Neuronal stem cell (in vitro differentiated cells): ENCODE measurements at regions not wholly inside any gene's neighbourhood (a gene's known extent, or its start where the extent isn't known, plus 50 kb on each side); places are given as distances from the start of the nearest gene placed in this dataset.

Experiments used
- DNase-seq: peaks from one replicate; pipeline ENCODE4 v3.0.0-alpha.2; 2013; ENCODE audit warnings: low spot score
- H2AFZ ChIP-seq: one replicate; pipeline ENCODE4 v1.6.1; 2013; ENCODE audit warnings: mild to moderate bottlenecking, low read length, inconsistent platforms
- H2AK5ac ChIP-seq: 2 replicates; pipeline ENCODE4 v1.6.1; 2013; ENCODE audit warnings: low read depth, mild to moderate bottlenecking, inconsistent platforms, low read length, moderate library complexity, mixed read lengths
- H2BK120ac ChIP-seq: 2 replicates; pipeline ENCODE4 v1.6.1; 2013; ENCODE audit warnings: low read depth, mild to moderate bottlenecking, inconsistent platforms, low read length, moderate library complexity, mixed read lengths
- H2BK12ac ChIP-seq: one replicate; pipeline ENCODE4 v1.6.1; 2013; ENCODE audit warnings: low read length, inconsistent platforms
- H2BK15ac ChIP-seq: 2 replicates; pipeline ENCODE4 v1.6.1; 2013; ENCODE audit warnings: mild to moderate bottlenecking, low read length, inconsistent platforms, mixed read lengths
- H2BK5ac ChIP-seq: one replicate; pipeline ENCODE4 v1.6.1; 2013; ENCODE audit warnings: inconsistent platforms, mild to moderate bottlenecking, low read length, moderate library complexity
- H3K14ac ChIP-seq: one replicate; pipeline ENCODE4 v1.6.1; 2013; ENCODE audit warnings: low read length, inconsistent platforms
- H3K18ac ChIP-seq: 2 replicates; pipeline ENCODE4 v1.6.1; 2013; ENCODE audit warnings: low read length, inconsistent platforms
- H3K23ac ChIP-seq: 2 replicates; pipeline ENCODE4 v1.6.1; 2013; ENCODE audit warnings: low read depth, mild to moderate bottlenecking, mixed read lengths, low read length, inconsistent platforms; ENCODE audit not compliant: poor library complexity
- H3K27ac ChIP-seq: replicated peaks from 3 replicates; pipeline ENCODE4 v1.5.1; 2013; ENCODE audit warnings: low read length, inconsistent platforms
- H3K27me3 ChIP-seq, 3 experiments: 2 replicates each; pipeline ENCODE4 v1.6.1; 2013; ENCODE audit warnings: low read length in 3 of 3, mild to moderate bottlenecking in 2 of 3, inconsistent platforms in 1 of 3, low read depth in 1 of 3, mixed read lengths in 1 of 3, moderate library complexity in 1 of 3; ENCODE audit not compliant: control insufficient read depth in 3 of 3, insufficient read depth in 3 of 3
- H3K36me3 ChIP-seq, 2 donors: replicated peaks in 1 of 2; 2 replicates each; pipeline ENCODE4 v1.6.1; 2013; ENCODE audit warnings: low read length in 2 of 2; ENCODE audit not compliant: control insufficient read depth in 2 of 2, insufficient read depth in 2 of 2
- H3K4ac ChIP-seq: 2 replicates; pipeline ENCODE4 v1.6.1; 2013; ENCODE audit warnings: inconsistent platforms, mild to moderate bottlenecking, low read length, moderate library complexity
- H3K4me1 ChIP-seq, 2 donors: 1 replicate in 1 of 2; 2 replicates in 1 of 2; pipeline ENCODE4 v1.6.1; 2013; ENCODE audit warnings: low read length in 2 of 2, low read depth in 1 of 2; ENCODE audit not compliant: control insufficient read depth in 2 of 2, insufficient read depth in 1 of 2
- H3K4me2 ChIP-seq: one replicate; pipeline ENCODE4 v1.6.1; 2013; ENCODE audit warnings: mild to moderate bottlenecking, low read length, inconsistent platforms; ENCODE audit not compliant: insufficient read depth, poor library complexity, severe bottlenecking
- H3K4me3 ChIP-seq, 2 donors: 2 replicates each; pipeline ENCODE4 v1.5.1; 2013; ENCODE audit warnings: low read length in 2 of 2, mild to moderate bottlenecking in 2 of 2, inconsistent platforms in 1 of 2, moderate library complexity in 1 of 2
- H3K79me1 ChIP-seq: one replicate; pipeline ENCODE4 v1.6.1; 2013; ENCODE audit warnings: low read depth, mild to moderate bottlenecking, inconsistent platforms, low read length, moderate library complexity
- H3K9ac ChIP-seq: one replicate; pipeline ENCODE4 v1.6.1; 2013; ENCODE audit warnings: mild to moderate bottlenecking, low read depth, low read length, inconsistent platforms; ENCODE audit not compliant: poor library complexity
- H3K9me3 ChIP-seq, 2 donors: replicated peaks in 1 of 2; 2 replicates each; pipeline versions ENCODE3 to v1.6.1; 2013; ENCODE audit warnings: low read length in 2 of 2, mild to moderate bottlenecking in 2 of 2, inconsistent platforms in 1 of 2, low read depth in 1 of 2, mixed read lengths in 1 of 2, moderate library complexity in 1 of 2; ENCODE audit not compliant: control insufficient read depth in 2 of 2, insufficient read depth in 1 of 2
- H4K8ac ChIP-seq: one replicate; pipeline ENCODE4 v1.6.1; 2013; ENCODE audit warnings: low read depth, mild to moderate bottlenecking, inconsistent platforms, low read length, moderate library complexity
- H4K91ac ChIP-seq: one replicate; pipeline ENCODE4 v1.6.1; 2013; ENCODE audit warnings: low read length, low read depth, mild to moderate bottlenecking, inconsistent platforms; ENCODE audit not compliant: poor library complexity
- WGBS, 2 donors: extraction: QIAGEN DNeasy Blood & Tissue Kit; methylation state at CpG; one replicate each; pipeline ENCODE4 v1.1.7; 2013; ENCODE audit warnings: missing lambda C conversion rate in 2 of 2, mixed read lengths in 1 of 2; ENCODE audit not compliant: insufficient read length in 2 of 2, insufficient replicate concordance in 1 of 2; ENCODE audit errors: extremely low coverage in 2 of 2; 5-methylcytosine and 5-hydroxymethylcytosine counted together

DNA sequence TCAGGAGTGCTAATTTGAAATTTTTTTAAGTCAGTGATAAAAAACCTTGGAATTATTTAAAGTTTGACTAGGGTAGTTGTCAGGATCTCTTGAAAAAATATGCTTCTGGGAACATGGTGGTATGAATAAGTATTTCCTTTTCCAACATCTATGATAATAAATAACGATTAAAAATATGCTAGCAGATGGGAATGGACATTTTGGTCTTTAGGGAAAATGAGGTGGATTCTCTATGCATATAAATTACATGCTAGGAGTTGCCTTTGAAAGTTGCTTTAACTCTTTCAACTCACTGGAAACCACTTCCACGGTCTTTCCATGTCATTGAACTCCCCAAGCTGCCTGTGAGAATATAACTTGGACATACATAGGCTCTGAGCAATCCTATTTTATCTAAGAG is 731.5 kb upstream of the MARCKS start:
- H3K18ac ChIP-seq = no peak overlapping the region
- H2BK12ac ChIP-seq = no peak overlapping the region
- no peak overlapping the region for H3K4me3 ChIP-seq
- no peak overlapping the region for H4K91ac ChIP-seq
- H3K4ac ChIP-seq = no peak overlapping the region
- H3K36me3 ChIP-seq = no peaks in the 10 kb centered on the region
- no peak overlapping the region for H4K8ac ChIP-seq
- no peaks in the 10 kb centered on the region for H3K79me1 ChIP-seq
- H3K9ac ChIP-seq = no peak overlapping the region
- H2BK120ac ChIP-seq = no peak overlapping the region
- no peak overlapping the region for H3K14ac ChIP-seq
- H2AFZ ChIP-seq = no peak overlapping the region
- no peak overlapping the region for H2AK5ac ChIP-seq
- DNase-seq = no peak
- H2BK5ac ChIP-seq = no peak overlapping the region
- peaks cover 1 to 16% of the 10 kb centered on the region in 2 donors for H3K4me1 ChIP-seq
- H3K4me2 ChIP-seq = no peak overlapping the region
- no peaks in the 10 kb centered on the region for H3K27me3 ChIP-seq
- H3K27ac ChIP-seq = no peak overlapping the region
- no peak overlapping the region for H2BK15ac ChIP-seq
- H3K9me3 ChIP-seq = no peaks in the 10 kb centered on the region
- no CpG with 5 or more reads among the region's 2 CpGs for WGBS, 2 donors
- H3K23ac ChIP-seq = no peak overlapping the region

- Histone ChIP-seq H4K91ac (no peak overlapping the region), H3K23ac (no peak overlapping the region), H3K4me2 (no peak overlapping the region), H3K9me3 (no peaks in the 10 kb centered on the region), H2BK15ac (no peak overlapping the region), H3K14ac (no peak overlapping the region), H3K4me1 (peaks cover 0 to 6% of the 10 kb centered on the region in 2 donors), H2AFZ (peak overlapping the region; percentile 2), H3K18ac (no peak overlapping the region), H3K36me3 (no peaks in the 10 kb centered on the region), H2BK5ac (no peak overlapping the region), H3K27me3 (no peaks in the 10 kb centered on the region), H3K4me3 (no peak overlapping the region), H2BK120ac (no peak overlapping the region), H3K27ac (no peak overlapping the region), H3K79me1 (no peaks in the 10 kb centered on the region), H3K9ac (no peak overlapping the region), H3K4ac (no peak overlapping the region), H2BK12ac (no peak overlapping the region), H4K8ac (no peak overlapping the region), H2AK5ac (no peak overlapping the region)
- no peak for DNase-seq
- no CpG with 5 or more reads among the region's 5 CpGs for WGBS, 2 donors
Measured at GRCh38 chr6:113127786-113128419, 729.2 kb upstream of the MARCKS start.

GRCh38 chr6:113128661-113129060 is 728.5 kb upstream of the MARCKS start:
- H3K4me1 ChIP-seq = no peaks in the 10 kb centered on the region
- H2BK120ac ChIP-seq = no peak overlapping the region
- WGBS, 2 donors = no CpG with 5 or more reads among the region's 3 CpGs
- no peak overlapping the region for H4K8ac ChIP-seq
- no peak overlapping the region for H3K23ac ChIP-seq
- no peak overlapping the region for H3K4me2 ChIP-seq
- no peak overlapping the region for H2AK5ac ChIP-seq
- H3K9me3 ChIP-seq = no peaks in the 10 kb centered on the region
- no peak overlapping the region for H3K4me3 ChIP-seq
- no peaks in the 10 kb centered on the region for H3K36me3 ChIP-seq
- no peak overlapping the region for H3K27ac ChIP-seq
- no peak overlapping the region for H2BK5ac ChIP-seq
- DNase-seq = no peak
- H3K4ac ChIP-seq = no peak overlapping the region
- H2BK12ac ChIP-seq = no peak overlapping the region
- no peak overlapping the region for H3K9ac ChIP-seq
- H3K27me3 ChIP-seq = no peaks in the 10 kb centered on the region
- no peaks in the 10 kb centered on the region for H3K79me1 ChIP-seq
- no peak overlapping the region for H3K18ac ChIP-seq
- H4K91ac ChIP-seq = no peak overlapping the region
- H2BK15ac ChIP-seq = no peak overlapping the region
- no peak overlapping the region for H3K14ac ChIP-seq
- peak overlapping the region; percentile 2 for H2AFZ ChIP-seq

- no peak overlapping the region for H3K4ac ChIP-seq
Measured at GRCh38 chr6:113129991-113130390, 727.2 kb upstream of the MARCKS start.

More at GRCh38 chr6:113129991-113130390, 727.2 kb upstream of the MARCKS start:
- Histone ChIP-seq H2AFZ (no peak overlapping the region), H4K91ac (no peak overlapping the region), H2BK120ac (no peak overlapping the region), H3K9me3 (no peaks in the 10 kb centered on the region), H2AK5ac (no peak overlapping the region), H2BK12ac (no peak overlapping the region), H3K4me3 (no peak overlapping the region), H3K14ac (no peak overlapping the region), H3K23ac (no peak overlapping the region), H3K4me2 (no peak overlapping the region), H3K9ac (no peak overlapping the region), H2BK15ac (no peak overlapping the region), H3K36me3 (no peaks in the 10 kb centered on the region), H4K8ac (no peak overlapping the region), H2BK5ac (no peak overlapping the region), H3K27me3 (no peaks in the 10 kb centered on the region), H3K18ac (no peak overlapping the region), H3K27ac (no peak overlapping the region), H3K4me1 (no peaks in the 10 kb centered on the region), H3K79me1 (no peaks in the 10 kb centered on the region)
- DNase-seq = no peak
- WGBS, 2 donors = no CpG with 5 or more reads among the region's 2 CpGs
